ENCODE measurements at regions not wholly inside any gene's neighbourhood (a gene's known extent, or its start where the extent isn't known, plus 50 kb on each side); places are given as distances from the start of the nearest gene placed in this dataset.

DNA sequence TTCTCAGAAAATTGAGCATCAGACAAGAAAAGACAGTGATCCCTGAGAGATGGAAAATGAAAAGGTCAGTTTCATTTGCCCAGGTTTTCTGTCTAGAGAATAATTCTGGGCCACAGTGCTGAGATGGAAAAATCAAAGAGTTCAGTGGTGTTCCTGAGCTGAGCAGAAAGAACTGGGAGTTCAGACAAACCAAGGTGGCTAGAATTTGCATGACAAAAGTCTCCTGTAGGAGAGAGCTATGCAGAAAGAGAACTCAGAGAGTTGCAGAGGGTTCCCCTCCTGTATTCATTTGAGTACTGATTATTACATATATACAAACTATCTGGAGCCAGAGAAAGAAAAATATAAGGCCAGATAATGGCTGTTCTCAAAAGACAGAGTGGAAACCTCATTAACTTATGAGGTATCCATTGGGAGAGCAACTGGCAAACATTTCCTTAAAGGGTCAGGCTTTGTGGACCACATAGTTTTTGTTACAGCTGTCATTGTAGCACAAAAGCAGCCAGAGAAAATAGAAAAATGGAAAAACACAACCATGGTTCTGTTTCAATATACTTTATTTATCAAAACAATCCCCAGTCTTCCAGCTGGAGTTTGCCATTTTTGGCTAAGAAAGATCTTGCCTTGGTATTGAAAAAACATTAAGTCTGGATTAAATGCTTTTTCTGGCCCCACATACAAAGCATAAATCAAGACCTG lies 1004.1 kb downstream of the TBL1XR1 start:
- Histone ChIP-seq H3K36me3 (ENCODE audit: control insufficient read depth in 4 of 4, insufficient read depth in 4 of 4, low read length in 4 of 4) (no peaks in the 10 kb centered on the region), H3K9ac (ENCODE audit: insufficient read depth in 1 of 2, low read length in 2 of 2) (no peak overlapping the region), H3K27ac (ENCODE audit: low read depth in 1 of 2, low read length in 1 of 2) (no peak overlapping the region), H3K4me1 (ENCODE audit: control insufficient read depth in 5 of 5, insufficient read depth in 5 of 5, low read length in 5 of 5) (no peaks in the 10 kb centered on the region), H3K4me3 (no peak overlapping the region), H3K9me3 (ENCODE audit: control insufficient read depth in 4 of 4, insufficient read depth in 3 of 4, low read length in 3 of 4) (peaks cover 0 to 11% (median 3%) of the 10 kb centered on the region in 4 donors), H3K27me3 (ENCODE audit: control insufficient read depth in 3 of 3, insufficient read depth in 3 of 3, low read length in 2 of 3) (no peaks in the 10 kb centered on the region)
- DNase-seq (peak in 2 of 3 donors; percentile 14 to 36), ATAC-seq (ENCODE audit: insufficient read depth, low FRiP score) (no peak)
- TF ChIP-seq, protein P1, sequence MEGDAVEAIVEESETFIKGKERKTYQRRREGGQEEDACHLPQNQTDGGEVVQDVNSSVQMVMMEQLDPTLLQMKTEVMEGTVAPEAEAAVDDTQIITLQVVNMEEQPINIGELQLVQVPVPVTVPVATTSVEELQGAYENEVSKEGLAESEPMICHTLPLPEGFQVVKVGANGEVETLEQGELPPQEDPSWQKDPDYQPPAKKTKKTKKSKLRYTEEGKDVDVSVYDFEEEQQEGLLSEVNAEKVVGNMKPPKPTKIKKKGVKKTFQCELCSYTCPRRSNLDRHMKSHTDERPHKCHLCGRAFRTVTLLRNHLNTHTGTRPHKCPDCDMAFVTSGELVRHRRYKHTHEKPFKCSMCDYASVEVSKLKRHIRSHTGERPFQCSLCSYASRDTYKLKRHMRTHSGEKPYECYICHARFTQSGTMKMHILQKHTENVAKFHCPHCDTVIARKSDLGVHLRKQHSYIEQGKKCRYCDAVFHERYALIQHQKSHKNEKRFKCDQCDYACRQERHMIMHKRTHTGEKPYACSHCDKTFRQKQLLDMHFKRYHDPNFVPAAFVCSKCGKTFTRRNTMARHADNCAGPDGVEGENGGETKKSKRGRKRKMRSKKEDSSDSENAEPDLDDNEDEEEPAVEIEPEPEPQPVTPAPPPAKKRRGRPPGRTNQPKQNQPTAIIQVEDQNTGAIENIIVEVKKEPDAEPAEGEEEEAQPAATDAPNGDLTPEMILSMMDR (IDR thresholded peaks at IDR 0.05; ENCODE audit: control extremely low read depth, extremely low read depth): no peak

DNA sequence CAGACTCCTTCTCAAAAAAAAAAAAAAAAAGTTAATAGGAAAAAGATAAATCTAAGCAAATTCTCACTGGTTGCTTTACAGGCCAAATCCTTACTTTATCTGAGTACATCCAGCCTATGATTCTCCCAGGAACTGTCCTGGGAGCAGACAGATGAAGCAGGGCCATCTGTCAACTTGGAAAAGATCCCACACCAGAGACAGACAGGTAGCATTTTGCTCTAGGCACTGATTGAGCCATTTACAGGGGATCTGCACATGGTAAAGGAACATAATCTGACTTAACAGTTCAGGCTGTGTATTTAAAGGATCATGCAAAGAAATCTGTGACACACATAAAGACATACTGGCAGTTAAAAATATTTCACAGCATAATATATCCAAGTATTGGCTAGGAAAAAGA lies 1006.5 kb downstream of the TBL1XR1 start:
- DNase-seq (no peak), ATAC-seq (ENCODE audit: insufficient read depth, low FRiP score) (no peak)
- no peaks in the 10 kb centered on the region for H3K4me1 ChIP-seq (ENCODE audit: control insufficient read depth in 5 of 5, insufficient read depth in 5 of 5, low read length in 5 of 5)
- TF ChIP-seq, protein P1 (IDR thresholded peaks at IDR 0.05; ENCODE audit: control extremely low read depth, extremely low read depth): no peak
- no peak overlapping the region for H3K4me3 ChIP-seq
- no peaks in the 10 kb centered on the region for H3K9me3 ChIP-seq (ENCODE audit: control insufficient read depth in 4 of 4, insufficient read depth in 3 of 4, low read length in 3 of 4)
- no peak overlapping the region for H3K9ac ChIP-seq (ENCODE audit: insufficient read depth in 1 of 2, low read length in 2 of 2)
- no peaks in the 10 kb centered on the region for H3K27me3 ChIP-seq (ENCODE audit: control insufficient read depth in 3 of 3, insufficient read depth in 3 of 3, low read length in 2 of 3)
- peak overlapping the region in 1 of 2 donors; percentile 9 for H3K27ac ChIP-seq (ENCODE audit: low read depth in 1 of 2, low read length in 1 of 2)
- H3K36me3 ChIP-seq (ENCODE audit: control insufficient read depth in 4 of 4, insufficient read depth in 4 of 4, low read length in 4 of 4): no peaks in the 10 kb centered on the region

DNA sequence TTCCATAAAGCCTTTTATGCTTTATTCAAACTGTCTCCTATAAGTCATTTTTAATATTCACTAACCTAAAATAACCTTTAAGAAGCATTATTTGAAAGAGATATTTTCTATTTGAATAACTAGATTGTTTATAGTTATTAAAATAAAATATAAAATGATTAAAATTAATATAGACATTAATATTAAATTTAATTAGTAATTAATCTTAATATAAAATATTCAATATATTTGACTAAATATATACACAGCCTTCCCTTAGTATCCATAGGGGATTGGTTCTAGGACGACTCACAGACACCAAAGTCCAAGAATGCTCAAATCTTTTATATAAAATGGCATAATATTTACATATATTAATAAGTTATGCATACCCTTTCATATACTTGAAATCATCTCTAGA lies 1014.1 kb downstream of the TBL1XR1 start:
- ATAC-seq (ENCODE audit: insufficient read depth, low FRiP score): no peak
- Histone ChIP-seq H3K4me3 (no peak overlapping the region), H3K4me1 (ENCODE audit: control insufficient read depth in 5 of 5, insufficient read depth in 5 of 5, low read length in 5 of 5) (no peaks in the 10 kb centered on the region), H3K9me3 (ENCODE audit: control insufficient read depth in 4 of 4, insufficient read depth in 3 of 4, low read length in 3 of 4) (no peaks in the 10 kb centered on the region), H3K9ac (ENCODE audit: insufficient read depth in 1 of 2, low read length in 2 of 2) (no peak overlapping the region), H3K27ac (ENCODE audit: low read depth in 1 of 2, low read length in 1 of 2) (no peak overlapping the region), H3K27me3 (ENCODE audit: control insufficient read depth in 3 of 3, insufficient read depth in 3 of 3, low read length in 2 of 3) (no peaks in the 10 kb centered on the region), H3K36me3 (ENCODE audit: control insufficient read depth in 4 of 4, insufficient read depth in 4 of 4, low read length in 4 of 4) (no peaks in the 10 kb centered on the region)
- no peak for DNase-seq
- WGBS, 2 donors: 0 to 50% methylated on average over 1 of the region's 1 CpG
- TF ChIP-seq, protein P1 (IDR thresholded peaks at IDR 0.05; ENCODE audit: control extremely low read depth, extremely low read depth): no peak

DNA sequence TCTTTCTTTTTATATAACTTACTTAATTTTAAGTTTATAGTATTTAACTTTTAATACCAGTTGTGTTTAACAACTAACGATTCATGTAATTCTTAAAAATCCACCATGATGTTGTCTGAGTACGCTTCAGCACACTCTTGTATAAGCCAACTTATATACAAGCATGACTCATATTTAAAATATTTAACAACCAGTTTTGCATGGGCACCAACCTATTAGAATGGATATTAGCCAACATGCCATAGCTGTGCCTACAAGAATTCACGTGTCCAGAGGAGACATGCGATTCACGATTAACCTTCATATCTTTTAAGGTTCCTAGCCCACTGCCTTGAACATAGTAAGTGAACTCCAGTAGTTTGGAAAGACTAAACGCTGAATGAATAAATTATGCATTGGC lies 1023.2 kb downstream of the TBL1XR1 start:
- no peaks in the 10 kb centered on the region for H3K36me3 ChIP-seq (ENCODE audit: control insufficient read depth in 4 of 4, insufficient read depth in 4 of 4, low read length in 4 of 4)
- H3K27ac ChIP-seq (ENCODE audit: low read depth in 1 of 2, low read length in 1 of 2): no peak overlapping the region
- no peak overlapping the region for H3K4me3 ChIP-seq
- no peak overlapping the region for H3K9ac ChIP-seq (ENCODE audit: insufficient read depth in 1 of 2, low read length in 2 of 2)
- TF ChIP-seq, protein P1 (IDR thresholded peaks at IDR 0.05; ENCODE audit: control extremely low read depth, extremely low read depth): no peak
- ATAC-seq (ENCODE audit: insufficient read depth, low FRiP score) (no peak), DNase-seq (no peak)
- no peaks in the 10 kb centered on the region for H3K4me1 ChIP-seq (ENCODE audit: control insufficient read depth in 5 of 5, insufficient read depth in 5 of 5, low read length in 5 of 5)
- 94 to 96% methylated on average over 6 of the region's 6 CpGs for WGBS, 2 donors
- H3K9me3 ChIP-seq (ENCODE audit: control insufficient read depth in 4 of 4, insufficient read depth in 3 of 4, low read length in 3 of 4): no peaks in the 10 kb centered on the region
- H3K27me3 ChIP-seq (ENCODE audit: control insufficient read depth in 3 of 3, insufficient read depth in 3 of 3, low read length in 2 of 3): no peaks in the 10 kb centered on the region
